ENCODE measurements at regions not wholly inside any gene's neighbourhood (a gene's known extent, or its start where the extent isn't known, plus 50 kb on each side); places are given as distances from the start of the nearest gene placed in this dataset.

- DNase-seq: no peak
These were observed 118.6 kb upstream of the GLI2 start for GRCh38 chr2:120617055-120617454.

DNA sequence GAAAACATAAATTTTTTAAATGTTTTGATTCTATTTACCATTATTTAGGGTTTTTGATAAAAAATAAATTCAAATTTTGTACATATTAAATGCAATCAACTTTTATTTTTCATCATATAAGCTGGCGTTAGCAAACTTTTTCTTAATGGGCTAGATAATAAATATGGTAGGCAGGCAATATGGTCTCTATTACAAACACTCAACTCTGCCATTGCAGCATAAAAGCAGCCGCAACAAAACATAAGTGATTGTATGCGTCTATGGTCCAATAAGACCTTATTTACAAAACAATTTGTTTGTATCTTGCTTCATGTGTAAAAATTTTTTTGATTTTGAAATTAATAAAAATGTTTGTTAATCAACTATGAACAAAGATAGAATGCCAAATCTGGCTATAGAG lies 116.8 kb upstream of the GLI2 start:
- DNase-seq: no peak

GRCh38 chr2:120619579-120619978 lies 116.1 kb upstream of the GLI2 start:
- no peak for DNase-seq

- DNase-seq: no peak
These were observed 115.5 kb upstream of the GLI2 start for GRCh38 chr2:120620025-120620793.

GRCh38 chr2:120622159-120622869 lies 113.4 kb upstream of the GLI2 start:
- DNase-seq: no peak

DNA sequence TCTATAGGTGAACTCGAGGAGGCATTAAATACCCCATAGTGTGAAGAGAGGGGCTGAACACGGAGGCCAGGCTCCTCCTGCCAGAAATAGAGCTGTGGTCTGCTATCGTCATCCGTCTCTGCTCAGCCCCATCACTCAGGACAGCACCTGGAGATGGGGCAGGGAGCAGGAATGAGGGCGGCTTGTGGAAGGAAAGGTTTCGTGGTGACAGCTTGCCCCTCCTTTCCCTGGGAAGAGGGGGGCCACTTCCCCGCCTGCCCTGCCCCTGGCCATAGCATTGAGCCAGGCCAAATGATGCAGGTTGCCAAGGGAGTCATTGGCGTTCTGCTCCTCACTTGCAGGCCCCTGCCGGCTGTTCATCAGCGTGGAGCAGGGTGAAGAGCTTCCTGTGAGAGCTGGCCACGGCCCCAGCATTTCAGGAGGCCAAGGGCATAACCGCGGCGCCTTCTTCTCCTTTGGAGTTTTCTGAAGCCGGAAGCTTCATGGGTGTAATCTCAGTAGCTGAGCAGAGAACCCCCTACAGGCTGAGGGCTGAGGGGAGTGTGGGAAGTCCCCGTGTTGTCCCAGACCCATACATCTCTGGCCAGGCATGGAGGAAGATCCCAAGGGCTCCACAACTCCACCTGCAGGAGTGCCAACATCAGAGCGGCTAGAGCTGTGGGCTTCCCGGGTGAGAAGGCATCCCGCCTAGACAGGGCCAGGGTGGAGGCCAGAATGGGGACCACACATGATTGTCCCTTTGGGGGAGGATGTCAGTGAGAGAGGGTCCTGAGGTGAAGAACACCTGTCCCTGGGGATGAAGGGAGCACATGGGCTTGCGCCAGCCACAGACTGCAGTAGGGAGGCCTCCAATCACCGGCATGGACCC lies 112.5 kb upstream of the GLI2 start:
- DNase-seq: no peak

GRCh38 chr2:120624061-120624737 lies 111.5 kb upstream of the GLI2 start:
- DNase-seq: no peak

GRCh38 chr2:120624738-120625446 lies 110.8 kb upstream of the GLI2 start:
- no peak for DNase-seq

DNA sequence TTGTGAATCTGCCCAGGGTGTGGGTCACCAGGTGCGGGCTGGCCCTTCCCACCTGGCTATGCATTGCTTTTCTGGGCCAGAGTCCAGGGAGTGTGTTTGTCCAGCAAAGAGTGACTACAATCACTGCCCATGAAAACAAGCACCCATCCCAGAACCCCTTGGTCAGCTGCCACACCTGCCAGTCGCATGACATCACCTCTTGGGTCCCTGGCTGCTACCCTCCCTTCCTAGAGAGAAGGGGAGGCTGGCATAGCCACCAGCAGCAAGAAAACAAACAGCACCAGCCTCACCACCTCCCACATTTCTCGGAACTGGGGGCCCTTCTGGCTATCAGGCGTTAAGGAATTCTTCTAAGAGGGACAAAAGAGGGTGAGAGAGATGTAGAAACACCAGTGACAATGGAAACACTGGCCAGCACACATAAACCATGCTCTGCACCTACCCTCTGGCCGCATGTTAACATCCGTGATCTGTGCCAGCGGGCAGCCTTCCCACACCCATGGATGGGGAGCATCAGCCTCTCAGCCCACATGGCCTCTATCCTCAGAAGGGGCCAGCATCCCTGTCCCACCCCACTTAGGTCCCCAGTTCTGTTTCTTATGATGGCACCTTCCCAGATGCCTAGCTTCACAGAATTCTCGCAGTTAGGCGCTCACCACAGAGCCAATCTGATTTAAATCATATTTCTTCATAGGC lies 109.7 kb upstream of the GLI2 start:
- DNase-seq: no peak

DNA sequence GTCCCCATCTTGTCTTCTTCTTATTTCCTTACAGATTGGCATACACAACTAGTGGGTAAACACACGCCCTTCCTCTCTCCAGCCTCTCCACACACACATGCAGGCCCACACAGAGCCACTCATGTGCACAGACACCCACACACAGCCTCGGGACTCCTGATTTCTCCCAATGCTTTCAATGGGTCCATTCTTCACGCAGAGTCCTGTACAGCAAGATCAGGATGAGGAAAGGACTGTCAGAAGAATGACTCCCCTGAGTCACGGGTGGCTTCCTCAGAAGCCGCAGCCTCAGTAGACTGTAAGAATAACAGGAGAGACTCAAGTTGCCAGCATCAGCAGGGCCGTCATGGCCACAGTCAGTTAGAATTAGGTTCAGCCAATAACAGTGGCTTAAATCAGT lies 109.1 kb upstream of the GLI2 start:
- DNase-seq: no peak

- no peak for DNase-seq
These were observed 107.4 kb upstream of the GLI2 start for GRCh38 chr2:120628248-120628647.

DNA sequence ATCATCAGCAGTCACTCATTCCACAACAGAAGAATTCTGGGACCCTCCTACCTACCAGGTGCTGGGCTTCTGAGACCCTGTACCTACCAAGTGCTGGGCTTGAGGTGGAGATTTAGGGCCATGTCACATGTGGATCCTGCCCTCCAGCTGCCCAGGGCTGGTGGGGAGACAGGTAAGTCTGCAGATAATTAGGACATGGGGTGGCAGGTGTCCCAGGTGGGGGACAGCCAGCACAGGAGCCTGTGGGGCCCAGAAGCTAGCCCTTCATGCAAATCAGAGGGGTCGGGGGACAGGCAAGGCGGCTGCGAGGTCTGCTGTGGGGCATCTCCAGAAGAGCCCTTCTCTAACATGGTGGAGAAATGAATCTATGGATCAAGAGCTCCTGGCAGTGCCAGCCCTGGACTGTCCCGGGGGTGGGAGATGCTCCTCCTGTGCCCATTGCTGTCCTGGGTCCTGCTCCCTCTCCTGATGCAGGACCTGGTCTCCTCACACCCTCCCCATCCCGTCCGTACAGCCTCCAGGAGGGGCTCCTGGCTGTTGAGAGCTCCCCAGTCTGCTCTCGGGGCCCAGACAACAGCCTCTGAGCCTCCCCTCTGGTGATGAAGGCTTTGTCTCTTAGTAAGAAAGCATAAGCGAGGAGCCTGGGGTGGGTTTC lies 106.3 kb upstream of the GLI2 start:
- DNase-seq: no peak

- DNase-seq: no peak
These were observed 105.5 kb upstream of the GLI2 start for GRCh38 chr2:120630031-120630701.

DNA sequence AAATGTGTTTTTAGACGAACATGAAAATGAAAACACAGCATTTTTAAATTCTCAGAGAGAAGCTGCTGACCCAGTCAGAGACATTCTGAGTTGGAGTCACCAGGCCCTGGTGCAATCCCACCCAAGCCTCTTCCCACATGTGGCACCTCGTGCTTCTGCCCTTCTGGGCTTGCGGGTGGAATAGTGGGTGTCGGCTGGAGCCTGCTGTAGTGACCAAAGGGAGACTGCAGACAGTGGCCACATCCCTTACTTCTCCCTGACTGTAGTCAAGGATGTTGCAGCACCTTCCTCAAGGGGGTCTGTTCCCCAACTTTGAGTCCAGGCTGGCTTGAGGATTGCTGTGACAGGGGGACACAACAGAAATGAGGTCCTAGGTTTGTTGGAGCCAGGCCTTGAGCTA lies 104.4 kb upstream of the GLI2 start:
- no peak for DNase-seq

DNA sequence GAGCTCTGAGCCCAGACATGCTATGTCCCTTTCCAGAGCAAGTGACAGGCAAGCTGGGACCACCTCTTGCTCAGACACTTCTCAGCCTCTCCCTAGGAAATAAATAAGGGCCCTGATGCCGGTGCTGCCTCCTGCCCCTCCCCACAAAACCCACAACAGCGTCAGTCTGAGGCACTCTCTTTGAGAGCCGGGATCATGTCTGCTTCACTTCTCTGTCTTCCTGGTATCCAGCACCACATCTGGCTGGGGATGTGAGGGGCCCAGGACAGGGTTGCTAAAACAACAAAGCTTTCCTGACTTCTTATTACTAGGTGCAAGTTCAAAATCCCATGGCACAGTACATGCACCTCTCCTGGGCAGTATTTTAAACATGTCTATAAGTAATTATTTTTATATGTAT lies 103.9 kb upstream of the GLI2 start:
- no peak for DNase-seq

DNA sequence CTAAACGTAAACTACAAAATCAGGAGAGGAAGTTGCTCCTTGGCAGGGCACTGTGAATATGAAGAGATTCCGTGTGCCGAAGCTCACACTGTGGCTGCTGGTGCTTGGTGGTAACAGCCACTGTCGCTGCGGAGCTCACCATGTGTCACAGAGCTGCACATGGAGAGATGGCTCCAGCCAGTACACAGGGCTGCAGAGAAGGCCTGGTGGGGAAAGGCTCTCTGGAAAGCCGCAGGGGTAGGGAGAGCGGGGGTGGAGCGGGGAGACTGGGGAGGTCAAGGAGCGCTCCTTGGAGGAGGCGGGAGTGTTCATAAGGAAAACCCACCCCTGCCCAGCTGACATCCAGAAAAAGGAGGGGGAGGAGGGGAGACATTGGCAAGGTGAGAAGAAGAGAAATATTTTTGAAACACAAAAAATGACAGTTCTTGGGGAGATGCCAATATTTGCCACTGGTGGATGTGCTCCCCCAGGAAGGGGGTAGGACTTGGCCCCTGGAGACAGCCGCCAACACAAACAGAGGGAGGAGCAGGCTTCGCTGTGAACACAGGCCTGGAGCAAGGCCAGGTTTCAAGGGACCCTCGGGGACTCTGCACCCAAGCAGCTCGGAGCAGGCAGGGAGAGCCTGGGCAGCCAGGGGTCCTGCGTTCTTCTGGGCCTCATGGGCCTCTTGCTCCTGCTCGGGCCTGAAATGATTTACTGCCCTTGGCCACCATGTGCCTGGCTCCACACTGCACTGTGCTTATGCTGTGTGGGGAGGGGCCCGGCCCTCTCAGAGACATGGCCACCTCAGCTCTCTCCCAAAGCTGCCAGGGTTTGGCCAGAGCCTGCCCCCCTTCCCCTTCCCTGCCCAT lies 102.6 kb upstream of the GLI2 start:
- no peak for DNase-seq

DNA sequence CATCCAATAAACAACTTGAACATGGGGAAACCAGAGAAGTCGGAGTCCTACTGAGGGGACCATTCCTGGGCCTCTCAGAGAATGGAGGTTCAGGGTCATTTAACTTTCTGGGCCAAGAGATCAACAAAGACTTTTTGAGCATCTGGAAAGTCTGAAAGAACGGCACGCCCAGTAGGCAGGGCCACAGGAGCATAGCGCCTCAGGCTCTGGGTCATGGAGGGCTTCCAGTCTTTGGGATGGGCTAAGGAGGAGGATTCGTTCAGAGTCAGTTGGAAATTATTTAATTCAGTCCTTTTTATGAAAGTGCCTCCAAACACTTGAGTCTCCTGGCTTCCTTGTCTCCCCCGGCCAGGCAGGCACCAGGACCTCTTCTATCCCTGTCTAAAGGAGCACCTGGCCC lies 101.1 kb upstream of the GLI2 start:
- DNase-seq: no peak

GRCh38 chr2:120635146-120635545 lies 100.5 kb upstream of the GLI2 start:
- no peak for DNase-seq

DNA sequence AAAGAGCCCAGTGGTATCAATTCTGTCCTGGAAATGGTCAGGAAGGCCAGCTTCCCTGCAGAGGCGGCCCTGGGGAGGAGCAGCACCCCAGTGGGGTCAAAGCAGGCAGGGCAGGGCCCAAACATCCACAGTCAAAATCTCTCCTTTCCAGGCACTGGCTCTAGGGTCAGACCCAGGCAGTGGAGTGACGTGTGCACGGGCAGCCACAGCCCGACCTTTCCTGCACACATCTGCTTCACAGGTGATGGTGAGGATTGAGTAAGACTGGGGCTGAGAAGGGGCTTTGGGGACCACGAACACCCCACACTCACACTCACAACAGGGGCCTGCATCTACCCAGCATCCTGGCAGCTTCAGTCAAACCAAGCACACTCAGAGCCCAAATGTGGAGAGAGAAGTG lies 97.8 kb upstream of the GLI2 start:
- DNase-seq: no peak

GRCh38 chr2:120638450-120638849 lies 97.2 kb upstream of the GLI2 start:
- no peak for DNase-seq
